ENCODE measurements at regions not wholly inside any gene's neighbourhood (a gene's known extent, or its start where the extent isn't known, plus 50 kb on each side); places are given as distances from the start of the nearest gene placed in this dataset.

- TF ChIP-seq EZH2phosphoT487 (IDR thresholded peaks at IDR 0.05; ENCODE audit: borderline replicate concordance, low read length) (no peak), CTCF (IDR thresholded peaks at IDR 0.05; ENCODE audit: low read depth, low read length, poor library complexity, severe bottlenecking) (no peak)
- 0 out of 2 replicates have a peak, but pooled peaks cover under 1% of the 10 kb centered on the region for H3K27me3 ChIP-seq (ENCODE audit: control insufficient read depth, low read length)
- H3K9me3 ChIP-seq (ENCODE audit: control insufficient read depth, insufficient read depth, low read length): no peaks in the 10 kb centered on the region
- H3K79me2 ChIP-seq (ENCODE audit: control insufficient read depth, low read length): no peaks in the 10 kb centered on the region
- H3K9me2 ChIP-seq (replicated peaks; ENCODE audit: control insufficient read depth, low read length): no peaks in the 10 kb centered on the region
- no peaks in the 10 kb centered on the region for H4K20me1 ChIP-seq (ENCODE audit: control insufficient read depth, insufficient read depth, low read depth, low read length)
- no peaks in the 10 kb centered on the region for H3K4me1 ChIP-seq (ENCODE audit: control insufficient read depth, low read length)
- H3K27ac ChIP-seq (ENCODE audit: low read depth, low read length): no peak overlapping the region
- H3F3A ChIP-seq (ENCODE audit: control insufficient read depth, insufficient read depth): no peaks in the 10 kb centered on the region
- H3K36me3 ChIP-seq (ENCODE audit: control insufficient read depth, low read length): no peaks in the 10 kb centered on the region
- H3K4me2 ChIP-seq (ENCODE audit: low read length): no peak overlapping the region
- no peak overlapping the region for H3K4me3 ChIP-seq (ENCODE audit: low read length)
These were observed 308.1 kb upstream of the RASGRP1 start for GRCh38 chr15:38872732-38873131.

- Histone ChIP-seq H3F3A (ENCODE audit: control insufficient read depth, insufficient read depth) (no peaks in the 10 kb centered on the region), H4K20me1 (ENCODE audit: control insufficient read depth, insufficient read depth, low read depth, low read length) (no peaks in the 10 kb centered on the region), H3K4me3 (ENCODE audit: low read length) (no peak overlapping the region), H3K36me3 (ENCODE audit: control insufficient read depth, low read length) (no peaks in the 10 kb centered on the region), H3K4me2 (ENCODE audit: low read length) (no peak overlapping the region), H3K27me3 (ENCODE audit: control insufficient read depth, low read length) (no peaks in the 10 kb centered on the region), H3K27ac (ENCODE audit: low read depth, low read length) (no peak overlapping the region), H3K4me1 (ENCODE audit: control insufficient read depth, low read length) (no peaks in the 10 kb centered on the region), H3K9me2 (replicated peaks; ENCODE audit: control insufficient read depth, low read length) (no peaks in the 10 kb centered on the region), H3K79me2 (ENCODE audit: control insufficient read depth, low read length) (no peaks in the 10 kb centered on the region), H3K9me3 (ENCODE audit: control insufficient read depth, insufficient read depth, low read length) (no peaks in the 10 kb centered on the region)
- TF ChIP-seq CTCF (IDR thresholded peaks at IDR 0.05; ENCODE audit: low read depth, low read length, poor library complexity, severe bottlenecking): no peak
- TF ChIP-seq EZH2phosphoT487 (IDR thresholded peaks at IDR 0.05; ENCODE audit: borderline replicate concordance, low read length): no peak
These were observed 308.5 kb upstream of the RASGRP1 start for GRCh38 chr15:38873158-38873557.

GRCh38 chr15:38874464-38874863, 309.9 kb upstream of the RASGRP1 start:
- TF ChIP-seq CTCF (IDR thresholded peaks at IDR 0.05; ENCODE audit: low read depth, low read length, poor library complexity, severe bottlenecking) (no peak), EZH2phosphoT487 (IDR thresholded peaks at IDR 0.05; ENCODE audit: borderline replicate concordance, low read length) (no peak)
- no peaks in the 10 kb centered on the region for H4K20me1 ChIP-seq (ENCODE audit: control insufficient read depth, insufficient read depth, low read depth, low read length)
- H3K79me2 ChIP-seq (ENCODE audit: control insufficient read depth, low read length): no peaks in the 10 kb centered on the region
- no peaks in the 10 kb centered on the region for H3K9me2 ChIP-seq (replicated peaks; ENCODE audit: control insufficient read depth, low read length)
- H3K4me2 ChIP-seq (ENCODE audit: low read length): no peak overlapping the region
- no peaks in the 10 kb centered on the region for H3F3A ChIP-seq (ENCODE audit: control insufficient read depth, insufficient read depth)
- H3K9me3 ChIP-seq (ENCODE audit: control insufficient read depth, insufficient read depth, low read length): no peaks in the 10 kb centered on the region
- no peaks in the 10 kb centered on the region for H3K36me3 ChIP-seq (ENCODE audit: control insufficient read depth, low read length)
- H3K4me3 ChIP-seq (ENCODE audit: low read length): no peak overlapping the region
- no peak overlapping the region for H3K27ac ChIP-seq (ENCODE audit: low read depth, low read length)
- H3K27me3 ChIP-seq (ENCODE audit: control insufficient read depth, low read length): no peaks in the 10 kb centered on the region
- no peaks in the 10 kb centered on the region for H3K4me1 ChIP-seq (ENCODE audit: control insufficient read depth, low read length)

GRCh38 chr15:38876211-38876610, 311.6 kb upstream of the RASGRP1 start:
- no peaks in the 10 kb centered on the region for H3K4me1 ChIP-seq (ENCODE audit: control insufficient read depth, low read length)
- no peaks in the 10 kb centered on the region for H3K9me3 ChIP-seq (ENCODE audit: control insufficient read depth, insufficient read depth, low read length)
- no peak overlapping the region for H3K4me2 ChIP-seq (ENCODE audit: low read length)
- H3K27me3 ChIP-seq (ENCODE audit: control insufficient read depth, low read length): no peaks in the 10 kb centered on the region
- no peak overlapping the region for H3K27ac ChIP-seq (ENCODE audit: low read depth, low read length)
- H3K4me3 ChIP-seq (ENCODE audit: low read length): no peak overlapping the region
- H3K79me2 ChIP-seq (ENCODE audit: control insufficient read depth, low read length): no peaks in the 10 kb centered on the region
- no peaks in the 10 kb centered on the region for H3K9me2 ChIP-seq (replicated peaks; ENCODE audit: control insufficient read depth, low read length)
- H3K36me3 ChIP-seq (ENCODE audit: control insufficient read depth, low read length): no peaks in the 10 kb centered on the region
- no peaks in the 10 kb centered on the region for H3F3A ChIP-seq (ENCODE audit: control insufficient read depth, insufficient read depth)
- TF ChIP-seq CTCF (IDR thresholded peaks at IDR 0.05; ENCODE audit: low read depth, low read length, poor library complexity, severe bottlenecking): no peak
- no peak for TF ChIP-seq EZH2phosphoT487 (IDR thresholded peaks at IDR 0.05; ENCODE audit: borderline replicate concordance, low read length)
- no peaks in the 10 kb centered on the region for H4K20me1 ChIP-seq (ENCODE audit: control insufficient read depth, insufficient read depth, low read depth, low read length)
